ENCODE measurements at regions not wholly inside any gene's neighbourhood (a gene's known extent, or its start where the extent isn't known, plus 50 kb on each side); places are given as distances from the start of the nearest gene placed in this dataset.
"Not testable (repeated sequence)": the region's sequence is repeated elsewhere in the genome, so short reads cannot be mapped to it uniquely, and the experiment has no call there.

DNA sequence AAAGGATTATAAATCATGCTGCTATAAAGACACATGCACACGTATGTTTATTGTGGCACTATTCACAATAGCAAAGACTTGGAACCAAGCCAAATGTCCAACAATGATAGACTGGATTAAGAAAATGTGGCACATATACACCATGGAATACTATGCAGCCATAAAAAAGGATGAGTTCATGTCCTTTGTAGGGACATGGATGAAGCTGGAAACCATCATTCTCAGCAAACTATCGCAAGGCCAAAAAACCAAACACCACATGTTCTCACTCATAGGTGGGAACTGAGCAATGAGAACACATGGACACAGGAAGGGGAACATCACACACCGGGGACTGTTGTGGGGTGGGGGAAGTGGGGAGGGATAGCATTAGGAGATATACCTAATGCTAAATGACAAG is 127.1 kb upstream of the GRAMD2B start:
- TF ChIP-seq, protein P1, sequence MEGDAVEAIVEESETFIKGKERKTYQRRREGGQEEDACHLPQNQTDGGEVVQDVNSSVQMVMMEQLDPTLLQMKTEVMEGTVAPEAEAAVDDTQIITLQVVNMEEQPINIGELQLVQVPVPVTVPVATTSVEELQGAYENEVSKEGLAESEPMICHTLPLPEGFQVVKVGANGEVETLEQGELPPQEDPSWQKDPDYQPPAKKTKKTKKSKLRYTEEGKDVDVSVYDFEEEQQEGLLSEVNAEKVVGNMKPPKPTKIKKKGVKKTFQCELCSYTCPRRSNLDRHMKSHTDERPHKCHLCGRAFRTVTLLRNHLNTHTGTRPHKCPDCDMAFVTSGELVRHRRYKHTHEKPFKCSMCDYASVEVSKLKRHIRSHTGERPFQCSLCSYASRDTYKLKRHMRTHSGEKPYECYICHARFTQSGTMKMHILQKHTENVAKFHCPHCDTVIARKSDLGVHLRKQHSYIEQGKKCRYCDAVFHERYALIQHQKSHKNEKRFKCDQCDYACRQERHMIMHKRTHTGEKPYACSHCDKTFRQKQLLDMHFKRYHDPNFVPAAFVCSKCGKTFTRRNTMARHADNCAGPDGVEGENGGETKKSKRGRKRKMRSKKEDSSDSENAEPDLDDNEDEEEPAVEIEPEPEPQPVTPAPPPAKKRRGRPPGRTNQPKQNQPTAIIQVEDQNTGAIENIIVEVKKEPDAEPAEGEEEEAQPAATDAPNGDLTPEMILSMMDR (conservative IDR thresholded peaks at IDR 0.05; ENCODE audit: low read depth, low read length), result not testable (repeated sequence)
- TF ChIP-seq EZH2 (IDR thresholded peaks at IDR 0.05; ENCODE audit: low read length, unreplicated experiment); EZH2phosphoT487 (IDR thresholded peaks at IDR 0.05; ENCODE audit: borderline replicate concordance, low read length): not testable (repeated sequence)
